ENCODE measurements at regions not wholly inside any gene's neighbourhood (a gene's known extent, or its start where the extent isn't known, plus 50 kb on each side); places are given as distances from the start of the nearest gene placed in this dataset.

GRCh38 chr13:21762512-21762911 is 91.6 kb downstream of the FGF9 start:
- Mint-ChIP-seq H3K27me3 (ENCODE audit: low read depth) (peaks cover 11% of the 10 kb centered on the region), H3K4me3 (ENCODE audit: unreplicated experiment) (no peak overlapping the region), H3K36me3 (ENCODE audit: low read depth) (no peaks in the 10 kb centered on the region), H3K4me1 (ENCODE audit: low read depth) (no peaks in the 10 kb centered on the region), H3K9me3 (ENCODE audit: low read depth) (no peaks in the 10 kb centered on the region), H3K27ac (ENCODE audit: unreplicated experiment) (no peak overlapping the region)
- no peak for DNase-seq (ENCODE audit: low spot score)
- no peak for TF ChIP-seq CTCF (IDR thresholded peaks at IDR 0.05)

DNA sequence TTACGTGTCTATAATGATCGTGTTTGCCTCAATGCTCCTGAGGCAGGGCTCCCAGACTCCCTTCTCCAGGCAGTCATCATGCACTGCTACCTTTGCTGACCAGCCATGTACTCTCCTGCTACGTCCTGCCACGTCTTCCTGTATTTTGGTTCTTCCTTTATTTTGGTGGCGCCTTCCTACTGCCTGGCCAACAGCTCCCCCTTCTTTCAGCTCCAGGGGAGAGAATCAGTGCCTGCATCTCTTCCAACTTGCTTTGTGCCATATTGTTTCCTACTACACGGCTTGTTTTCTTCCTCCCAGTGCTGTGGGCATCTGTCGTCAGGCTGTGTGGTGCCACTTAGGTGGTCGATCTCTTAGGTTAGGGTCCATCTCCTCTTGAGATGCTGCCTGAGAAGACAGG is 96.2 kb downstream of the FGF9 start:
- peaks cover 14% of the 10 kb centered on the region for H3K9me3 Mint-ChIP-seq (ENCODE audit: low read depth)
- H3K4me3 Mint-ChIP-seq (ENCODE audit: unreplicated experiment), result no peak overlapping the region
- peaks cover 19% of the 10 kb centered on the region for H3K27me3 Mint-ChIP-seq (ENCODE audit: low read depth)
- DNase-seq (ENCODE audit: low spot score), result no peak
- no peaks in the 10 kb centered on the region for H3K4me1 Mint-ChIP-seq (ENCODE audit: low read depth)
- H3K36me3 Mint-ChIP-seq (ENCODE audit: low read depth), result peaks cover 4% of the 10 kb centered on the region
- no peak overlapping the region for H3K27ac Mint-ChIP-seq (ENCODE audit: unreplicated experiment)
- no peak for TF ChIP-seq CTCF (IDR thresholded peaks at IDR 0.05)

- Mint-ChIP-seq H3K36me3 (ENCODE audit: low read depth) (peaks cover 4% of the 10 kb centered on the region), H3K4me1 (ENCODE audit: low read depth) (no peaks in the 10 kb centered on the region), H3K27ac (ENCODE audit: unreplicated experiment) (no peak overlapping the region), H3K9me3 (ENCODE audit: low read depth) (peaks cover 15% of the 10 kb centered on the region), H3K27me3 (ENCODE audit: low read depth) (peaks cover 16% of the 10 kb centered on the region), H3K4me3 (ENCODE audit: unreplicated experiment) (no peak overlapping the region)
- no peak for DNase-seq (ENCODE audit: low spot score)
- no peak for TF ChIP-seq CTCF (IDR thresholded peaks at IDR 0.05)
Observed at GRCh38 chr13:21771075-21771474, 100.2 kb downstream of the FGF9 start.

DNA sequence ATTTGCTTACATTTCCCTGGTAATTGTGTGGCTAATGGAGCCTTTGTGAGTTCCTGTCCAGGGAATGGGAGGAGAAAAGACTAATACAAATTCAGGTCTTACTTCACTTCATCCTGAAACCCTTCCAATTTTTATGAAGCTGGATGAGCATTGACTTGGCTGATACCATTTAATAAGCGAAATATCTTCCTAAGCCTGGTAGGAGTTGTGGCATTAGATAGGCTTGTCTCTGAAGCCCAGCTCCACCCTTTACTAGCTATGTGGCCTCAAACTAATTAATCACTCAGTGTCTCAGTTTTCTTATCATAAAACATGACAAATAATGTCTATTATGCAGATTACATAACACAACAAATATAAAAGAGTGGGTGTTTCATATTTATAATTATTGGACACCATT is 106.3 kb downstream of the FGF9 start:
- no peaks in the 10 kb centered on the region for H3K36me3 Mint-ChIP-seq (ENCODE audit: low read depth)

GRCh38 chr13:21777813-21778212 is 106.9 kb downstream of the FGF9 start:
- H3K9me3 Mint-ChIP-seq (ENCODE audit: low read depth), result peaks cover 17% of the 10 kb centered on the region
- no peaks in the 10 kb centered on the region for H3K4me1 Mint-ChIP-seq (ENCODE audit: low read depth)
- TF ChIP-seq CTCF (IDR thresholded peaks at IDR 0.05), result no peak
- no peaks in the 10 kb centered on the region for H3K36me3 Mint-ChIP-seq (ENCODE audit: low read depth)
- no peak overlapping the region for H3K4me3 Mint-ChIP-seq (ENCODE audit: unreplicated experiment)
- H3K27me3 Mint-ChIP-seq (ENCODE audit: low read depth), result peaks cover 2% of the 10 kb centered on the region
- H3K27ac Mint-ChIP-seq (ENCODE audit: unreplicated experiment), result no peak overlapping the region
- DNase-seq (ENCODE audit: low spot score), result no peak

More for the DNA sequence above, 106.3 kb downstream of the FGF9 start:
- Mint-ChIP-seq H3K9me3 (ENCODE audit: low read depth) (peaks cover 17% of the 10 kb centered on the region), H3K27ac (ENCODE audit: unreplicated experiment) (no peak overlapping the region), H3K4me3 (ENCODE audit: unreplicated experiment) (no peak overlapping the region), H3K27me3 (ENCODE audit: low read depth) (peaks cover 2% of the 10 kb centered on the region), H3K4me1 (ENCODE audit: low read depth) (no peaks in the 10 kb centered on the region)
- no peak for TF ChIP-seq CTCF (IDR thresholded peaks at IDR 0.05)
- DNase-seq (ENCODE audit: low spot score), result no peak
